SIG-M5 treated with dmso at 0.1 percent for 504 hours (cell line): ENCODE measurements at regions not wholly inside any gene's neighbourhood (a gene's known extent, or its start where the extent isn't known, plus 50 kb on each side); places are given as distances from the start of the nearest gene placed in this dataset.

Source experiments
- DNase-seq: peaks from one replicate; lab custom pipeline; 2025; ENCODE audit not compliant: unreplicated experiment; lab: John Stamatoyannopoulos, UW

GRCh38 chr18:71025505-71026225 lies 736.8 kb downstream of the SOCS6 start:
- no peak for DNase-seq

GRCh38 chr18:71022389-71022788 lies 733.5 kb downstream of the SOCS6 start:
- no peak for DNase-seq

GRCh38 chr18:71021030-71021362 lies 732.2 kb downstream of the SOCS6 start:
- DNase-seq: no peak

DNA sequence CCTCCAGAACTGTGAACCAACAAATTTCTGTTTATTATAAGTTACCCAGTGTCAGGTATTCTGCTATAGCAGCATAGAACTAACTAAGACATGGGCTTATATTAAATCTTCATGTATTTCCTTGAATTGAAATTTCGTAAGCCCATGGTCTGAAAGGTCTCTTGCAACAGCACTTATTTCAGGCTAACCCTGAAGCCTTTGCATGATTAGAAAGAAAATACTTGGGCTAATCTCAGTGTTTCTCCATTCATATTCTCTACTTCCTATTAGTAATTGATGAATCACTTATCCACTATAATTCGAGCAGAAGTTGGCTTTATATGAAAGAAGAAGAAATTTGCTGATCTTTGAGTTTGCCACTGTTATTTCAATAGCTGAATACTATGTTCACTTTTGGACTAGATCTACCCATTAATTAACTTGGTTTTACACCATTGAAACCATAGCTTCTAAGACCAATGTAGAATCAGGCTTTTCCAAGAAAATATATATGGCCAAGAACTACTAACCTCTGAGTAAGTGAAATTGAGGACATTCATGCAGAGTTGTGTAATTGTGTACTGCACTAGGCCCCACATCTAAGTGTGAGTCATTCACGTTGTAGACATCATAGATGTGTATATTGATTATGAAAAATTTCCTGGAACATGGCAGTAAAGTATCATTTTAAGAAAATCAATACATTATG lies 731.6 kb downstream of the SOCS6 start:
- DNase-seq: no peak

DNA sequence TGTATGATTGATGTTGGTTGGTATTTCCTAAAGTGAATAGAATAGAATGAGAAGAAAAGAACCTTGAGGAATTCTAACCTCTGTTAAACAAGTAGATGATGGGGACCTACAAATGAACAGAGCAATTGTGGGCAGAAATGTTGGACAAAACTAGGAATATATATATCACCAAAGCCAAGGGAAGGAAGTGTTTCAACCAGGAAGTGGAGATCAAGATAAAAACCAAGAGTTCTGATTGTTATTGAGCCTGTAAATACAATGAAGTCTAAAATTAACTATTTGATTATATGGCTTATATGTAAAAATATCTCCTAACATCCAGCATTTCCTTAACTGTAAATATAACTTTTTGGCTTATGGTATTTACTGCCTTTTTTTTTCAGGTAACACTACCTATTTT lies 730.0 kb downstream of the SOCS6 start:
- no peak for DNase-seq

- DNase-seq: no peak
These were observed 723.9 kb downstream of the SOCS6 start for GRCh38 chr18:71012789-71013188.

- DNase-seq: no peak
These were observed 722.5 kb downstream of the SOCS6 start for GRCh38 chr18:71011389-71011788.

DNA sequence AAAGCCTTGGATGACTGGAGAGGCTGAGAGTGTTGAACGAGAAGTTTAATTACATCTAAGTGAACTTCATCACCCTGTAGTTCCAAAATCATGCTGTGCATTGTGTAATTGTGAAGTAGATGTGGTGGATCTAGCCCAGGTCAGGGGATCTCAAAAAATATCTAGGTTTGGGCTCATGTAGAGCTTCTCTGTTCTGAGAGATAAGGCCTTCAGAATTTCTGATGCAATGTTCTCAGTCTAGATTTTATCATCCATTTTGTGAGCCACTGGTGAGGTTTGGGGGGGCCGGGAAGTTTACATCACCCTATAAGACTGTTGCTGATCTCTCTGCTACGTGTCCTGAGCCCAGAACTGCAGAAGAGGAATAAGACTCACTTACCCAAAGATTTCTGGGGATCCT lies 719.4 kb downstream of the SOCS6 start:
- no peak for DNase-seq

GRCh38 chr18:71001597-71001996 lies 712.8 kb downstream of the SOCS6 start:
- no peak for DNase-seq

DNA sequence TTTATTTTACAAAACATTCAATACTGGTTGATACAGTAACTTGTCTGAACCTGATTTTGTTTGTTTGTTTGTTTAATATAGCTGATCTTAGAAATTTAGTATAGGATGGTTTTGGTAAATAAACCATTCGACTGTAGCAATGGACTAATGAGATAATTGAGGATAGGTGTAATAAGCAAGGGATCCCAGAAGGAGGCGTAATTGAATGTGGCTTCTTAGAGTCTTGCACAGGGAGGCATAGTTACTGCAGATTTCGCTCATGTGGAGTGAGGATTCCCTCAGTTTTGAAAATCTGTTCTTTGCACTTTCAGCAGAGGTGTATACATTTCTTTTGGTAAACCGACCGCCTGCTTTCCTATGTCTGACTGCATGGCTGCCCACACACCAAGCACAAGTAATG lies 709.6 kb downstream of the SOCS6 start:
- DNase-seq: no peak

DNA sequence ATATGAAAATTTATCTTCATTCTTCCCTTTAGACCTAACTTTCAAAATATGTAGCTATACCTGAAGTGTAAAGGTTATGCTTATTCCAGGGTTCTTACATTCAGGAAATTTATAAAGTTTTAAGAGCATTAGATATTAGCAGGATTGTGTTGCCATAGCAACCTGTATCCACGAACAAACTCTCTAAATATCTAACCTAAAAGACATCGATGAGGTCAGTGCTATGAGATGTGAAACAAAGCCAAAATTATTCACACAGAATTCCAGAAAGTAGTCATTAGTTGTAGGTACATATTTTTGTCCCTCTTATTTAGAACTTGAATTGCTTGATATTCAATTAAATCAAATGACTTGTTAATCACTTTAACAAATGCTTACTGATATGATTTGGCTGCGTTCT lies 705.3 kb downstream of the SOCS6 start:
- no peak for DNase-seq

DNA sequence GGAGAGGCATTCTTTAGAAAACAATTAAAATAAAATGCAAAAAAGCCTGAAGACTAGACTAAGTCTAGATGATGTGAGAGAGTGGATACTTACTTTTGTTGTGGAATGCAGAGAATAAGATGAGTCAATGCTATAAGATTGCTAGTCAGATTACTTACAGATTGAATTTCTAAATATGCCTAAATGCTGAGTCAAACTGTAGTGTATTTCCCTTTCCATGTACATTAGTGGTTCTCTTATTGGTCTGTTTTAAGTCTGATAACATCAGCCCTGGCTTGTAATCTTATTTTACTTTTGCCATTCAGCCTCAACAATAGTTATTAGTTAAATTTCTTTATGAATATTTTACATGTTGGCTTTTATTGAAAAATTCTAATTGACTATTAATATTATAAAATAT lies 702.7 kb downstream of the SOCS6 start:
- no peak for DNase-seq

DNA sequence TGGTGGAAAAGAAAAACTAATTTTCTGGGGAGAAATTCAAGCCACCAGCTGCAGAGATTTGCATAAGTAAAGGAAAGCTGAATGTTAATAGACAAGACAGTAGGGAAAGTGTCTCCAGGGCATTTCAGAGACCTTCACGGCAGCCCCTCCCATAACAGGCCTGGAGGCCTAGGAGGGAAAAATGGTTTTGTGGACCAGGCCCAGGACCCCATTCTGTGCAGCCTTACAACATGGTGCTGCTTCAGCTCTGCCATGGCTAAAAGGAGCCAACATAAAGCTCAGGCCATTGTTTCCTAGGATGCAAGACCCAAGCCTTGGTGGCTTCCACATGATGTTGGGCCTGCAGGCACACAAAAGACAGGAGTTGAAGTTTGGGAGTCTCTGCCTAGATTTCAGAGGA lies 697.1 kb downstream of the SOCS6 start:
- DNase-seq: no peak

DNA sequence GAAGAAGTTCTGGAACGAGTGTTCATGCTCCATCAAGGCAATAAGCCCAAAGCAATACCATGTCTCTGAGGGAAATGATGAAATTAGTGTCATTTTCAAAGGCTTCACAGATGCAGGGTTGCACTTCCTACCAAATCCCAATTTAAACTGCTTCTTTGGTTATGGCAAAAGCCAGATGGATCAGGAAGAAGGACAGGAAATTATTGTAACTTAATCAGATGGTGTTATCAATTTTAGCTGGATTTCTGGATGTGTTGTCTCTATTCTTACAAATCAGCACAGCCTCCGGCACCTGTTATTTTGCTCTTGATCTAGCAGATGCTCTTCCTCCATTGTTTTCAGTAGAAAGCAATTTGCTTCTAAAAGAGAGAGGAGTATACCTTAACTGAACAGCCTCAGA lies 693.4 kb downstream of the SOCS6 start:
- DNase-seq: no peak

- no peak for DNase-seq
These were observed 692.7 kb downstream of the SOCS6 start for GRCh38 chr18:70981400-70982140.

DNA sequence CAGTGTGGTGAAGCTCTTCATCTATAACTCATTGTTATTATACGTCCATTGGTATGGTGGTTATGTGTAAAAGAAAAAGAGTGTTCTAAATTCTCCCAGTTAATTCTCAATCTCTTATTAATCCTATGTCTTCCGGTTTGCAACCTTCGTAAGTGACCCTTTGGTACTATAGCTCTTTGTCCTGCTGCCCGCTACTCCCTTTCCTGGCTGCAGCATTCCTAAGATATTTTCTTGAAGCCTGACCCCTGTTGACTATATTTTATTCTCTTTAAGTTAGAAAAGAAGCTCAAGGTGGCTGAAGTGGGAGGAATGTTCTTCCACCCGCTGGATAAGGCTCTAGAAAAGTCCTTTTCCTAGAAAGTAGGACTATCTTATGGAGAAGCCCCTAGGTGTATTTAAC lies 684.8 kb downstream of the SOCS6 start:
- DNase-seq: no peak

- DNase-seq: no peak
These were observed 677.6 kb downstream of the SOCS6 start for GRCh38 chr18:70966419-70966818.

DNA sequence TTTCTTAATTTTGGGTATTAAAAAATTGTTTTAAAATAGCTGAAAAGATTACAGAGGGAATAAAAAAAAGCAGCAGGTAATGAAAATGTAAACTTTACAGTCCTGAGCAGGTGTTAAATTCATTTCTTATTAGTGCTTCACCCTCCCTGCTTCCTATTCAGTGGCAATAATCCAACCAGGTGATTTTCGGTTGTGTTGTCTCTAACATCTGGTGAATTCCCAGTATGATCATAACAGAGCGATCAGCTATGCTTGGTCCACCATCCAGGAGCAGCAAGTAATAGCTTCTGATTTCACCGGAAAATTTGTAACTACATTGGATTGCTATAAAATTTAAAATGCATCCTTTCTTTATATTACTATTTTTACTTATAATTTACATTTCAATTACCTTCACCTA lies 673.1 kb downstream of the SOCS6 start:
- DNase-seq: no peak

DNA sequence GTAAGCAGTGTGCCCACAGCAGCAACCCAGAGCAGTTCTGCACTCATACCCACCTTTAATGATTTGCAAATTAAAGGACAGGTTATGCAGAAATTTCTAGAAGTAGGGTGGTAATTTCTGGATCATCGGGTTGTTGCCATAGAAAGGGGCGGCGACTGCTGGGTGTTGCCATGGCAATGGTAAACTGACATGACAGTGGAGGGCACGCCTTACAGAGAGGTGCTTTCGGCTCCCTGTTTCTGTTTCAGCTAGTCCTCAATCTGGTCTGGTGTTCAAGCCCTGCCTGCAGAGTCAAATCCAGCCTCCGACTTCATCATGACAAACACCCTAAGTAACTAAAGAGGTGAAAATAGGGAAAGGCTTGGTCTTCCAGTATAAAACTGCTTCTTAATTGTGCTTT lies 667.7 kb downstream of the SOCS6 start:
- DNase-seq: no peak

- no peak for DNase-seq
These were observed 647.3 kb downstream of the SOCS6 start for GRCh38 chr18:70936160-70936559.

DNA sequence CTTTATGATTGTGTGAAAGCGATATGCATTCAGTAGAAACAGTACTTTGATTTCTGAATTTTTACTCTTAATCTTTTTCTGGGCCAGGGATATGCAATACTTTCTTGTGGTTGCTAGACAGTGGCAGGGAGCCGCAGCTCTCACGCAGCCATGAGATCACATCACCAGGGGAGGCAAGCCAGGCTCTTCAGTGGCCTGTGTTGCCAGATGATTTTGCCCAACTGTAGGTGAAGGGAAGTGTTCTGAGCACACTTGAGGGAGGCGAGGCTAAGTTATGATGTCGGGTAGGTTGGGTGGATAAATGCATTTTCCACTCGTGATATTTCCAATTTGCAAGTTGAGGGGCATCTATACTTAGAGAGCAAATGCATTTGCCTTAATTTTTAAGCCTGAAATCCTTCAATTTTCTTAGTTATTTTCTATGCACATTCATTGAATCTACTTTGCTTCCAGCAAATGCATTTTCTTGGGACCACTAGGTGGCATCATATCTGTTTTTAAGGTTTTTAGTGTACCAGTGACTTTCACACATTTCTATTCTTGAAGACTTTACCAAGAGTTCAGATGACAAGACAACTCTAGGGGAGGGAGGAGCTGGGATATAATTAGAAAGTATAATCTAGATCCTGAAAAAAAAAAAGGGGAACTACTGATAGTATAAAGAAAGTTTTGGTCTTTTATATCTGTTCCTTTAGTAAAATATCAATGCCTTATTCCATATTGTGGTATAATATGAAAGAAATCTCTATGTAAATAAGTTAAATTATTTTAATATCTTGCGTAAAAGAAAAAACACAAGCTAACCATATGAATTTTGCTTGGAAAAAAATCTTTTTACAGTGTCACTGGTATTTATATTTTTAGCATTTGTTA lies 643.3 kb downstream of the SOCS6 start:
- peak; percentile 46 for DNase-seq
